HG02885 (cell line): ENCODE measurements at regions not wholly inside any gene's neighbourhood (a gene's known extent, or its start where the extent isn't known, plus 50 kb on each side); places are given as distances from the start of the nearest gene placed in this dataset.
"Not testable (repeated sequence)": the region's sequence is repeated elsewhere in the genome, so short reads cannot be mapped to it uniquely, and the experiment has no call there.

Experiments
- ATAC-seq: cut with Tn5 transposase; IDR thresholded peaks from one replicate; pipeline ENCODE4 v1.9.1; 2021; ENCODE audit warnings: mild to moderate bottlenecking; ENCODE audit not compliant: unreplicated experiment, poor library complexity

- ATAC-seq: no peak
Measured at GRCh38 chr2:48043131-48043700, 136.9 kb upstream of the FBXO11 start.

GRCh38 chr2:48043746-48044145, 137.4 kb upstream of the FBXO11 start:
- ATAC-seq: no peak

- ATAC-seq: no peak
Measured at GRCh38 chr2:48045613-48046012, 139.3 kb upstream of the FBXO11 start.

GRCh38 chr2:48048476-48049171, 142.3 kb upstream of the FBXO11 start:
- no peak for ATAC-seq

- no peak for ATAC-seq
Measured at GRCh38 chr2:48049371-48049770, 143.1 kb upstream of the FBXO11 start.

GRCh38 chr2:48050711-48051110, 144.4 kb upstream of the FBXO11 start:
- ATAC-seq: no peak

GRCh38 chr2:48059975-48060374, 153.7 kb upstream of the FBXO11 start:
- no peak for ATAC-seq

- ATAC-seq: not testable (repeated sequence)
Measured at GRCh38 chr2:48061656-48062055, 155.4 kb upstream of the FBXO11 start.

GRCh38 chr2:48065096-48065495, 158.8 kb upstream of the FBXO11 start:
- no peak for ATAC-seq

GRCh38 chr2:48066000-48066399, 159.7 kb upstream of the FBXO11 start:
- no peak for ATAC-seq

GRCh38 chr2:48069769-48070168, 163.5 kb upstream of the FBXO11 start:
- no peak for ATAC-seq

- ATAC-seq: no peak
Measured at GRCh38 chr2:48070415-48070814, 164.1 kb upstream of the FBXO11 start.

- ATAC-seq: no peak
Measured at GRCh38 chr2:48072583-48072982, 166.3 kb upstream of the FBXO11 start.

GRCh38 chr2:48075631-48076030, 169.3 kb upstream of the FBXO11 start:
- ATAC-seq: no peak

- ATAC-seq: no peak
Measured at GRCh38 chr2:48080534-48081316, 174.4 kb upstream of the FBXO11 start.

GRCh38 chr2:48081317-48081628, 175.0 kb upstream of the FBXO11 start:
- no peak for ATAC-seq

GRCh38 chr2:48085888-48086287, 179.6 kb upstream of the FBXO11 start:
- ATAC-seq: no peak

GRCh38 chr2:48088994-48089393, 182.7 kb upstream of the FBXO11 start:
- ATAC-seq: no peak

GRCh38 chr2:48089644-48090043, 183.3 kb upstream of the FBXO11 start:
- ATAC-seq: no peak

- ATAC-seq: no peak
Measured at GRCh38 chr2:48092846-48093803, 186.8 kb upstream of the FBXO11 start.

- ATAC-seq: not testable (repeated sequence)
Measured at GRCh38 chr2:48096765-48097164, 190.5 kb upstream of the FBXO11 start.
